GM20431 (cell line): ENCODE measurements at regions not wholly inside any gene's neighbourhood (a gene's known extent, or its start where the extent isn't known, plus 50 kb on each side); places are given as distances from the start of the nearest gene placed in this dataset.

Source experiments
- in situ Hi-C: fragments of 300-500 bp; cut with MseI, MboI; formaldehyde crosslinking; loops from one replicate; pipeline ENCODE4 v1.15.0; 2020; ENCODE audit warnings: low sequenced_read_pairs; ENCODE audit not compliant: unreplicated experiment

- in situ Hi-C loops: no loop called here
Measured at GRCh38 chr20:52789716-52790115, 182.4 kb upstream of the TSHZ2 start.

GRCh38 chr20:52787962-52788361, 184.2 kb upstream of the TSHZ2 start:
- in situ Hi-C loops: no loop called here

- in situ Hi-C loops: no loop called here
Measured at GRCh38 chr20:52787216-52787615, 184.9 kb upstream of the TSHZ2 start.

- in situ Hi-C loops: no loop called here
Measured at GRCh38 chr20:52785679-52786078, 186.5 kb upstream of the TSHZ2 start.

- in situ Hi-C loops: no loop called here
Measured at GRCh38 chr20:52783769-52784168, 188.4 kb upstream of the TSHZ2 start.

GRCh38 chr20:52780462-52780861, 191.7 kb upstream of the TSHZ2 start:
- in situ Hi-C loops: no loop called here

GRCh38 chr20:52779125-52779524, 193.0 kb upstream of the TSHZ2 start:
- in situ Hi-C loops: no loop called here

GRCh38 chr20:52777171-52777570, 195.0 kb upstream of the TSHZ2 start:
- in situ Hi-C loops: no loop called here

- in situ Hi-C loops: no loop called here
Measured at GRCh38 chr20:52775786-52776185, 196.4 kb upstream of the TSHZ2 start.

- in situ Hi-C loops: no loop called here
Measured at GRCh38 chr20:52768694-52769093, 203.5 kb upstream of the TSHZ2 start.

GRCh38 chr20:52766645-52767435, 205.3 kb upstream of the TSHZ2 start:
- in situ Hi-C loops: no loop called here

- in situ Hi-C loops: no loop called here
Measured at GRCh38 chr20:52763321-52763853, 208.8 kb upstream of the TSHZ2 start.

GRCh38 chr20:52761867-52762266, 210.3 kb upstream of the TSHZ2 start:
- in situ Hi-C loops: no loop called here

GRCh38 chr20:52760791-52761190, 211.4 kb upstream of the TSHZ2 start:
- in situ Hi-C loops: no loop called here

GRCh38 chr20:52757411-52757810, 214.7 kb upstream of the TSHZ2 start:
- in situ Hi-C loops: no loop called here

GRCh38 chr20:52755744-52756143, 216.4 kb upstream of the TSHZ2 start:
- in situ Hi-C loops: no loop called here

GRCh38 chr20:52754366-52754765, 217.8 kb upstream of the TSHZ2 start:
- in situ Hi-C loops: no loop called here

GRCh38 chr20:52752023-52752422, 220.1 kb upstream of the TSHZ2 start:
- in situ Hi-C loops: no loop called here

GRCh38 chr20:52751571-52751970, 220.6 kb upstream of the TSHZ2 start:
- in situ Hi-C loops: no loop called here

- in situ Hi-C loops: no loop called here
Measured at GRCh38 chr20:52749938-52750337, 222.2 kb upstream of the TSHZ2 start.

GRCh38 chr20:52748990-52749389, 223.2 kb upstream of the TSHZ2 start:
- in situ Hi-C loops: no loop called here
